ENCODE measurements at regions not wholly inside any gene's neighbourhood (a gene's known extent, or its start where the extent isn't known, plus 50 kb on each side); places are given as distances from the start of the nearest gene placed in this dataset.

- TF ChIP-seq EZH2phosphoT487 (IDR thresholded peaks at IDR 0.05; ENCODE audit: borderline replicate concordance) (no peak), CTCF (conservative IDR thresholded peaks at IDR 0.05; ENCODE audit: low read length) (no peak)
These were observed 217.1 kb downstream of the HS3ST3A1 start for GRCh38 chr17:13384626-13385025.
